GM18867 (cell line): ENCODE measurements at regions not wholly inside any gene's neighbourhood (a gene's known extent, or its start where the extent isn't known, plus 50 kb on each side); places are given as distances from the start of the nearest gene placed in this dataset.
A peak's percentile ranks its signal among the peaks of the same experiment; 100 is the strongest.

ENCODE experiments used
- ATAC-seq: cut with Tn5 transposase; IDR thresholded peaks from one replicate; pipeline ENCODE4 v1.9.1; 2021; ENCODE audit warnings: mild to moderate bottlenecking, moderate library complexity; ENCODE audit not compliant: unreplicated experiment

DNA sequence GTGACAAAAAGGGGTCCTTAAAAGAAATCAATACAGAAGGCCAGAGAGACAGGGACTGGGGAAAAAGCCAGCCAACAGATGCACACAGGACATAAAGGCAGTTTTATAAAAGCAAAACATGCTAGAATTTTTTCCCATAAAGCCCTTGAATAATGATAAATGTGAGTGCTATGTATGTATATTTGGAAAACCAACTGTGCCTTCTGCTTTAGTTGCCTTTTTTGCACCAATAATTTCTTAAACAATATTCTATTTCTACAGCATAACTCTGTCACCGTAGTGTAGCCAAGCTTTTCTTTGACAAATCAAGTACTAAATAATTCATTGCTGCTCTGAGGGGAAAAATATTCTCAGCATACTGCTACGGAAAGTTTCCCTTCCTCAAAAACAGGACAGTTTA lies 730.6 kb upstream of the NRSN1 start:
- ATAC-seq = no peak

DNA sequence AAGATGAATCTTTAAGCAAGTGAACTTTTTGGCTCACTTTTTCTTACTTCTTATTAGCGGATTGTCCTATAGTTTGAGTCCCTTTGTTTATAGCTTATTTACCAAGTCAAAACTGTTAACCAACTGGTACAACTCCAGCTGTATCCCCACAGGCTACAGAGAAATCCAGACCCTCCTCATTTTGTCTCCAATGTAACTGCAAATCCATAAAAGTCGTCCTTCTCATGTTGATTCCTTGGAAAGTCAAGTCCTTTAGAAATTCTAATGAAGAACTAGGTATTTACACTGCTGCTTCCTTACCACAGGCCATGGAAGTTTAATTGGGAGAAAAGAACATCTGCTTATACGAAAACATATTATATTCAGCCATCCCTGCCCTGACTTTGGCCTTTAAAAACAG lies 729.1 kb upstream of the NRSN1 start:
- no peak for ATAC-seq

GRCh38 chr6:23403460-23403859 lies 722.6 kb upstream of the NRSN1 start:
- ATAC-seq = no peak

- ATAC-seq = no peak
Observed at GRCh38 chr6:23409531-23409930, 716.5 kb upstream of the NRSN1 start.

DNA sequence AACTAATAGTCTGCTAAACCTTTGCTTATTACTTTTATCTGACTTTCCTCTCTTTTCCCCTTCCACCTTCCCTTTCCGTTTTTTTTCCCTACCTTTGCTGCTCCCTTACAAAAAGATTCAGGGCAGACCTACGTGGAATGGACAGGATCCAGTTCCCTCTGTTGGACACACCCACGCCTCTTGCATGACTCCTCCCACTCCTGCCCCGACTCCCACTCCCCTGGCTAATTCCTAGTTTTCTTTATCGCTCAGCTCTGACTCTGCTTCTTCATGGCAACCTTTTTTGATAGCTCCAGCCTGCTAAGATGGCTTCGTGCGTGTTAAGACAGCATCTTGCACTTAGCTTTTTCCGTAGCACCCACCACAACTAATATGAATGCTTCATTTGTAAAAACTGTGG lies 715.6 kb upstream of the NRSN1 start:
- no peak for ATAC-seq

GRCh38 chr6:23412770-23413169 lies 713.2 kb upstream of the NRSN1 start:
- no peak for ATAC-seq

GRCh38 chr6:23413327-23414050 lies 712.5 kb upstream of the NRSN1 start:
- ATAC-seq = no peak

GRCh38 chr6:23414051-23414445 lies 712.0 kb upstream of the NRSN1 start:
- peak; percentile 68 for ATAC-seq

GRCh38 chr6:23414922-23415321 lies 711.1 kb upstream of the NRSN1 start:
- ATAC-seq = no peak

DNA sequence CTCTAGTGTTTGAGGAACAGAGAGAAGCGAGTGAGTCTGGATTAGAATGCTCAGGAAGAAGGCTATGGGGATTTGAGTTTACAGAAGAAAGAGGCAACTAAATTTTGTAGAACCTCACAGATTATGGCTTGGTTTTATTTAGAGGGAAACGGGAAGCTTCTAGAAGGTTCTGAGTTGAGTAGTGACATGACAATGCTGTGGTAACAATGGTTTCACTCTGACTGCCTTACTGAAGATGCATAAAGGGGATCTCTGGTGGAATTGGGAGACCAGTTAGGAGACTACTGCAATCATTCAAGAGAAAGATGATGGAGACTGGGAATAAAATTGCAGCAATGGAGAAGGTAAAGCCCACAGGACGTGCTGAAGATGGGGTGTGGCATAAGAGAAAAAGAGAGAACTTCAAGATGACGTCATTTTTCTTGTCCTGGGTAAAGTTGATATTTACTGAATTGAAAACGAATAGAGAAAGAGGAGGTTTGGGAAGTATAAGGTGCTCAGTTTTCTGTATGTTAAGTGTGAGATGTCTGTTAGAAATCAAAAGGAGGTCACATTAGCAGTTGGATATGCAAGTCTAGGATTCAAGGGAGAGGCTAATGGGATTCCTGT lies 710.1 kb upstream of the NRSN1 start:
- no peak for ATAC-seq

DNA sequence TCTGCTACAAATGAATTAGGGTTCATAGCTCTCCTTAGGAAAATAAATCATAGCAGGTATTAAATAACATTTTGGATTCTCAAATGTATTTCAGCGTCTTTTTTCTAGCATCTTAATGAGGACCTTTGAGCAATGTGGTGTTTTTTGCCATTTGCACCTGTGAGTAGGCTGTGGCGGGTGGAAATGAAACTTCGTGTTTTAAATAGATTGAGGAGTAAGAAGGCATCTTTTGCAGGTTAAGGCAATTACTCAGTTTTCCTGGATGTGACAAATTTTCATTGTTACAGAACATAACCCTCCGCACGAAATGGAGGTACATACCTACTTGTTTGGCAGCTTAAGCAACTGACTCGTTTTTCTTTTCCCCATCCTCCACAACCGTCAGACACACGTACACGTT lies 708.9 kb upstream of the NRSN1 start:
- no peak for ATAC-seq

DNA sequence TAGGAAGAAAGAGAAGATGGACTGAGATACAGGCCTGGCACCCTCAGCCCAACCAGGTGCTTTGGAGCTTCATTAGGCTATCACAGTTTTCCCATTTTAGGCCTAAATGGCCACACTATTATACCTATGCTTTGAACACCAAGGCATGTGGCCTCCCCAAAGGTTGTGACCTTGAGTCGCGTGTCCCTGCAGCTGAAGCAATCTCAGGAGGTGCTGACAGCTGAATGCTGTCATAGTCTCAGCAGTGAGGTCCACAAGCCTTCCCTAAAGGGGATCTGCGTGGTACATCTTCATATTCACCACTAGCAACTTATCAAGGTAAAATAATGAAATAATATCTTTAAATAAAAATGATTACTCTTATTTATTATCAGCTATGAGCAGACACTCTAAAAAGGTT lies 707.9 kb upstream of the NRSN1 start:
- no peak for ATAC-seq

DNA sequence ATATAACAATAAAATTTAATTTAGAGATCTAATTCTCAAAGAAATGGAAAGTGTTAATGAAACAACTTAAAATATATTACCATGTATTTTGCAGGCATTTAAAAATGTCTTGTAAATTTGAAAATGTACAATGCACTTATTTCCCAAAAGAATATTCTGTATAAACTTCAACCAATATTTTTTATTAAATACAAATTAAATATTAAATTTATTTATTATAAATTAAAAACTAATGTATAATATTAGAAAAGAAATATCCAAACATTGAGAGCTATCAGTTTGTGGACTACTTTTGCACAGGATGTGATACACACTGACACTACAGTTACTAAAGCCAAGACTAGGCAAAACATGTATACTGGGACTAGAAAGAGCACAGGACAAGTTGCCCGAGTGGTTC lies 707.0 kb upstream of the NRSN1 start:
- no peak for ATAC-seq

GRCh38 chr6:23420659-23421350 lies 705.2 kb upstream of the NRSN1 start:
- ATAC-seq = no peak

DNA sequence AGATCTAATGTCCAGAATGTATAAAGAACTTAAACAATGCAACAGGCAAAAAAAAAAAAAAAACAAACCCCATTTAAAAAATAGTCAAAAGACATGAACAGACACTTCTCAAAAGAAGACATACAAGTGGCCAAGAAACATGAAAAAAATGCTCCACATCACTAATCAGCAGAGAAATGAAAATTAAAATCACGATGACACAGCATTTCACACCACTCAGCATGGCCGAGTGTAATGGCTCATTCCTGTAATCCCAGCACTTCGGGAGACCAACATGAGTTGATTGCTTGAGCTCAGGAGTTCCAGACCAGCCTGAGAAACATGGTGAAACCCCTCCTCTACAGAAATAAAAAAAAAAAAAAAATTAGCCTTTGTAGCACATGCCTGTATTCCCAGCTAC lies 701.4 kb upstream of the NRSN1 start:
- no peak for ATAC-seq

GRCh38 chr6:23435126-23435525 lies 690.9 kb upstream of the NRSN1 start:
- ATAC-seq = no peak

DNA sequence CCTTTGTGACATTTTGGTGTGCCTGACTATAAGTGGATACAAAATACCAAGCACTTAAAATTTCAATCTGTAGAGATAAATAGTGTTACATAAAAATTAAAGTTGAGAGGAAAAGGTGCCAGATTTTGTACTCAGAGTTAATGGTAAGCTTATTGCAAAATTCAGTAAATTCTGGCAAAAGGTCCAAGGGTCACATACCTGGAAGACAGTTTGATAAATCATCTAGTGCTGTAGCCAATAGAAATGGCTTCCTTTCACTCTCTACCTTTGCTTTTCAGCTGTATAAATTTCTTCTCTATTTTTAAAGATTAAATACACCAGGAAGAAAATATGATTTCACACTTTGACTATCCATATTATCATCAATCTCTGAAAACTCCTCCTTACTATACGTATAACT lies 690.2 kb upstream of the NRSN1 start:
- ATAC-seq = no peak

DNA sequence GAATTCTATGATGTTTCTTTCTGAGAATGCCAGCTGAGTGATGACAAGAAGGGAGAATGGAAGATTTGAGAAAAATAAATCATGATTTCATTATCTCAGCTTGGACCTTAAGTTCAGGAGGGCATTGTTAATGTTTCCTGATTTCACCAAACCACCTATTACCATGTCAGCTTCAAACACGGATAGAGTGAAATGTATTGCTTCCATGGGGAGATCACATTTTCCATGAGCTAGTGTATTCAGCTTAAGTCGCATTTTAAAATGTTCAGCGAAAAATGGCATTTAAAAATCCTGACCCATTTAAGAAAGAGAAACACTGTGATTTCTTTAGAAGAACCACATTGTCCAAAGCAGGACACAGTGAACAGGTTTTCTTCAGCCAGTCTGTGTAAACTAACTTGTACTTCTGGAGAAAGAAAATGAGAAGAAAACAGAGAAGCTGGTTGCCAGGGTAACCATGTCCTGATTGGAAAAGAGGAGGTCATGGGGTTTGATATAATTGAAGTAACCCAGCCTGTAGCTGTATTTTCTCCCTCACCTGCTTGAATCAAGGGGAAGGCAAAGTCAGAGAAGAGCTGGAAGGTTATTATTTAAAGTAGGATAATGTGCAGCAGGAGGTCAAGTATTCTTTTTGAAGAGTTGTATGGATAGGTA lies 684.1 kb upstream of the NRSN1 start:
- ATAC-seq = no peak

- no peak for ATAC-seq
Observed at GRCh38 chr6:23445157-23445710, 680.8 kb upstream of the NRSN1 start.

DNA sequence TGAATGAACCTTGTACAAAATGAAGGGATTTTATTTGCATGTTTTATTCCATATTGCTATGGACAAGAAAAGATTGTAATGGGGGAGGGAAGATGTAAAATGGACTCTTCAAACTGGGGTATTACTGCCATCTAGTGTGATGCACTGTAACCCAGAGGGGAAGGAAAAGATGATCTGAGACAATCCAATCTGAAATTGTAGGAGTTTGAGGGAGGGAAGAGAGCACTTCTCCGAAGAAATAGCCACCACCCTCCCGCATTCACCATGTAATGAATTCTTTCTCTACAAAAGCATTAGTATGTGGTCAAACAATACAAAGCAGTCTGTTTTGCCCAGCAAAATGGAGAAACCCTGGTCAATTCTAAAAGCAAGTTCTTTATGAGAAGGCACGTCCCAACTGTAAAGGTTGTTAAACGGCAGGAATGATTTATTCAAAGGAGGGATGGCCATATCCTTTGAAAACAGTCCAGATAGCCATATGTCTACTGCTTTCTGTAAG lies 679.5 kb upstream of the NRSN1 start:
- no peak for ATAC-seq

GRCh38 chr6:23447731-23448130 lies 678.3 kb upstream of the NRSN1 start:
- ATAC-seq = no peak
